Testis (tissue), 2 donors: ENCODE measurements at regions not wholly inside any gene's neighbourhood (a gene's known extent, or its start where the extent isn't known, plus 50 kb on each side); places are given as distances from the start of the nearest gene placed in this dataset.

Experiments
- POLR2A ChIP-seq: fragments of 450-650 bp; IDR thresholded peaks from one replicate; pipeline ENCODE4 v1.6.1; 2017; ENCODE audit warnings: antibody characterized with exemption, mild to moderate bottlenecking, moderate library complexity
- TF ChIP-seq, protein P1 (sequence below), 3 experiments: fragments of 450-650 bp in 2 of 3; fragments of 200-600 bp in 1 of 3; sonication (generic) in 1 of 3; IDR thresholded peaks; one replicate each; pipeline ENCODE4 v1.5.1; 2016 to 2019; ENCODE audit warnings: antibody characterized with exemption in 3 of 3, mild to moderate bottlenecking in 2 of 3, moderate library complexity in 1 of 3

DNA sequence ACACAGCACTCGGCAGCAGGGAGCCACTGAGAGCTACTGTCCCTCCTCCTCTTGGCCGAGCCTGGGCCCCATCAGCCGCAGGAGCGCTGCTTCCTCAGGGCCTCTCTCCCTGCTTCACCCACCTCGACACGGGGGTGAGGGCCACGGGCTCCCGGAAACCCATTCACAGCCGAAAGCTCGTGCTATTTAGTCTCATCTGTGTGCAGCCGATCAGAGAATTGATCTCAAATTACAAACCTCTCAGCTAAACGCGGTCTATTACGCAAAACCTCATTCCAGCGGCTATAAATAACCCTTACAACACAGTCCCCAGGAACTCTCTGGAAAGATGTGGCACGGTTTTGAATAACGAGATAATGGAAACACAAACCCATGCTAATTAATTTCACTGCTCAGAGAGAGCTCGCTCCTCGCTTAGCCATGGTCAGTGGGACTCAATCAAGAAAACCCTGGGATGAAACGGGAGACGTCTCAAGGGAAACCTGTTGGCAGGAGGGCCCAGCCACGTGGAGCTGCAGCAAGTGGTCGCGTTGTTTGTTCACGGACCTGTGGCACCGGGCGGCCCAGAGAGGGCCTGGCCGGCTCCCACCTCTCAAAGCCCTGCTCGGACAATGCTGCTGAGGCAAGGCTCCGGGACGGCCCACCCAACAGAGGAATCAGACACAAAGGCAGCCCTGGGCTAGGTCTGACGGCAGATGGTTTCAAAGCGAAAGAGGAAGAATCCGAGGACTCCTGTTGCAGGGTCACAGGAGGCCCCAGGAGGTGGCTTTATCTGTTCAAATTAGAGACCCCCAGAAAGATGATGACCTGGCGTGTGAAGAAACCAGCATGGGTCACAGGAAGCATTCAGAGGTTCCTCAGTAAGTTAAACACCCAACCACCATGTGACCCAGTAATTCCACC lies 210.5 kb downstream of the CTTN start:
- TF ChIP-seq, protein P1, sequence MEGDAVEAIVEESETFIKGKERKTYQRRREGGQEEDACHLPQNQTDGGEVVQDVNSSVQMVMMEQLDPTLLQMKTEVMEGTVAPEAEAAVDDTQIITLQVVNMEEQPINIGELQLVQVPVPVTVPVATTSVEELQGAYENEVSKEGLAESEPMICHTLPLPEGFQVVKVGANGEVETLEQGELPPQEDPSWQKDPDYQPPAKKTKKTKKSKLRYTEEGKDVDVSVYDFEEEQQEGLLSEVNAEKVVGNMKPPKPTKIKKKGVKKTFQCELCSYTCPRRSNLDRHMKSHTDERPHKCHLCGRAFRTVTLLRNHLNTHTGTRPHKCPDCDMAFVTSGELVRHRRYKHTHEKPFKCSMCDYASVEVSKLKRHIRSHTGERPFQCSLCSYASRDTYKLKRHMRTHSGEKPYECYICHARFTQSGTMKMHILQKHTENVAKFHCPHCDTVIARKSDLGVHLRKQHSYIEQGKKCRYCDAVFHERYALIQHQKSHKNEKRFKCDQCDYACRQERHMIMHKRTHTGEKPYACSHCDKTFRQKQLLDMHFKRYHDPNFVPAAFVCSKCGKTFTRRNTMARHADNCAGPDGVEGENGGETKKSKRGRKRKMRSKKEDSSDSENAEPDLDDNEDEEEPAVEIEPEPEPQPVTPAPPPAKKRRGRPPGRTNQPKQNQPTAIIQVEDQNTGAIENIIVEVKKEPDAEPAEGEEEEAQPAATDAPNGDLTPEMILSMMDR (IDR thresholded peaks at IDR 0.05) = no peak
- TF ChIP-seq POLR2A = no peak
